H1 (cell line): ENCODE measurements at regions not wholly inside any gene's neighbourhood (a gene's known extent, or its start where the extent isn't known, plus 50 kb on each side); places are given as distances from the start of the nearest gene placed in this dataset.

Experiments
- CTCF ChIA-PET: fragments of 300-600 bp; sonication (Branson Sonifier 250); formaldehyde crosslinking; loops from one replicate; lab custom pipeline; 2021; ENCODE audit not compliant: partially characterized antibody; lab: Charles Lee
- POLR2A ChIA-PET: fragments of 300-600 bp; sonication (Branson Sonifier 250); formaldehyde crosslinking; loops from one replicate; lab custom pipeline; 2021; ENCODE audit warnings: inconsistent platforms; ENCODE audit not compliant: partially characterized antibody; lab: Charles Lee
- DNase-seq, 2 experiments: peaks; one replicate each; pipeline versions ENCODE4 v3.0.0 to v3.0.0-alpha.2; 2010 to 2022; ENCODE audit warnings: low spot score in 2 of 2, low read depth in 1 of 2, mixed read lengths in 1 of 2
- FAIRE-seq: peaks from 2 replicates; lab custom pipeline; 2011; peaks lifted over from hg19 to GRCh38; lab: Jason Lieb, UNC
- H2AFZ ChIP-seq: 2 replicates; pipeline ENCODE4 v1.8.1; 2012; ENCODE audit warnings: low read length, inconsistent platforms
- H2AK5ac ChIP-seq: 2 replicates; pipeline ENCODE4 v1.6.1; 2013; ENCODE audit warnings: low read depth, low read length
- H2BK120ac ChIP-seq: replicated peaks from 2 replicates; pipeline ENCODE3; 2013; ENCODE audit warnings: low read depth, low read length, inconsistent platforms
- H2BK12ac ChIP-seq: 2 replicates; pipeline ENCODE4 v1.6.1; 2013; ENCODE audit warnings: low read depth, low read length
- H2BK15ac ChIP-seq: 2 replicates; pipeline ENCODE4 v1.6.1; 2013; ENCODE audit warnings: low read length
- H2BK20ac ChIP-seq: 2 replicates; pipeline ENCODE4 v1.6.1; 2013; ENCODE audit warnings: low read length
- H2BK5ac ChIP-seq: 2 replicates; pipeline ENCODE4 v1.6.1; 2013; ENCODE audit warnings: low read depth, low read length
- H3K14ac ChIP-seq: 2 replicates; pipeline ENCODE4 v1.6.1; 2013; ENCODE audit warnings: inconsistent platforms; ENCODE audit not compliant: insufficient read length
- H3K18ac ChIP-seq: 2 replicates; pipeline ENCODE4 v1.6.1; 2013; ENCODE audit warnings: low read length; ENCODE audit errors: extremely low read depth
- H3K23ac ChIP-seq: 2 replicates; pipeline ENCODE4 v1.6.1; 2013; ENCODE audit warnings: inconsistent platforms; ENCODE audit not compliant: insufficient read length
- H3K23me2 ChIP-seq: 2 replicates; pipeline ENCODE4 v1.6.1; 2013; ENCODE audit warnings: low read depth, low read length
- H3K27ac ChIP-seq: 2 replicates; pipeline ENCODE4 v1.6.1; 2011; ENCODE audit warnings: low read depth, low read length, inconsistent platforms
- H3K27me3 ChIP-seq, 4 experiments: replicated peaks in 1 of 4; 1 replicate in 1 of 4; 2 replicates in 3 of 4; pipeline versions ENCODE4 v1.6.1 to v1.8.1; 2011 to 2013; ENCODE audit warnings: low read length in 3 of 4, mild to moderate bottlenecking in 3 of 4, inconsistent platforms in 2 of 4, mixed read lengths in 2 of 4, moderate library complexity in 1 of 4; ENCODE audit not compliant: control insufficient read depth in 3 of 4, insufficient read depth in 3 of 4; ENCODE audit errors: extremely low read depth in 1 of 4
- H3K36me3 ChIP-seq, 4 experiments: 2 replicates each; pipeline versions ENCODE4 v1.6.1 to v1.8.1; 2011 to 2013; ENCODE audit warnings: mild to moderate bottlenecking in 4 of 4, low read length in 3 of 4, moderate library complexity in 2 of 4, control low read depth in 1 of 4, inconsistent platforms in 1 of 4; ENCODE audit not compliant: insufficient read depth in 4 of 4, control insufficient read depth in 2 of 4
- H3K4ac ChIP-seq: replicated peaks from 2 replicates; pipeline ENCODE3; 2013; ENCODE audit warnings: low read length, low read depth, mixed read lengths, inconsistent platforms; ENCODE audit not compliant: insufficient read length
- H3K4me1 ChIP-seq, 4 experiments: replicated peaks in 1 of 4; 1 replicate in 1 of 4; 2 replicates in 3 of 4; pipeline versions ENCODE4 v1.6.1 to v1.8.1; 2011 to 2013; ENCODE audit warnings: low read length in 3 of 4, inconsistent platforms in 2 of 4, mixed read lengths in 1 of 4; ENCODE audit not compliant: insufficient read depth in 4 of 4, control insufficient read depth in 3 of 4
- H3K4me2 ChIP-seq, 2 experiments: 2 replicates each; pipeline versions ENCODE4 v1.6.1 to v1.8.1; 2011 to 2013; ENCODE audit warnings: low read depth in 2 of 2, low read length in 2 of 2, control low read depth in 1 of 2, inconsistent platforms in 1 of 2, mild to moderate bottlenecking in 1 of 2; ENCODE audit not compliant: insufficient read depth in 1 of 2
- H3K4me3 ChIP-seq, 4 experiments: fragments of 200-600, 300-600 bp in 1 of 4; sonication (generic), shearing (Covaris generic), sonication (Bioruptor Twin) in 1 of 4; 2 replicates each; pipeline versions ENCODE4 v1.5.1 to v1.8.1; 2011 to 2016; ENCODE audit warnings: low read length in 4 of 4, low read depth in 3 of 4, control low read depth in 2 of 4, inconsistent platforms in 2 of 4, mild to moderate bottlenecking in 2 of 4, mixed read lengths in 1 of 4, moderate library complexity in 1 of 4; ENCODE audit not compliant: insufficient read depth in 2 of 4; ENCODE audit errors: extremely low read depth in 1 of 4
- H3K56ac ChIP-seq: replicated peaks from 2 replicates; pipeline ENCODE3; 2013; ENCODE audit warnings: low read depth, mild to moderate bottlenecking, mixed read lengths, low read length, inconsistent platforms; ENCODE audit not compliant: insufficient read length
- H3K79me1 ChIP-seq: 2 replicates; pipeline ENCODE4 v1.6.1; 2013; ENCODE audit warnings: low read depth, low read length, control low read depth
- H3K79me2 ChIP-seq, 2 experiments: 2 replicates each; pipeline versions ENCODE4 v1.6.1 to v1.8.1; 2012 to 2013; ENCODE audit warnings: low read length in 2 of 2, mild to moderate bottlenecking in 2 of 2, inconsistent platforms in 1 of 2; ENCODE audit not compliant: insufficient read depth in 2 of 2, control insufficient read depth in 1 of 2
- H3K9ac ChIP-seq, 4 experiments: replicated peaks in 1 of 4; 1 replicate in 1 of 4; 2 replicates in 3 of 4; pipeline versions ENCODE4 v1.6.1 to v1.8.1; 2011 to 2013; ENCODE audit warnings: low read depth in 3 of 4, low read length in 3 of 4, control low read depth in 2 of 4, mild to moderate bottlenecking in 2 of 4, moderate library complexity in 2 of 4, inconsistent platforms in 1 of 4; ENCODE audit errors: extremely low read depth in 1 of 4
- H3K9me3 ChIP-seq, 2 experiments: 2 replicates each; pipeline versions ENCODE4 v1.6.1 to v1.8.1; 2012 to 2013; ENCODE audit warnings: mild to moderate bottlenecking in 2 of 2, moderate library complexity in 2 of 2, control low read depth in 1 of 2, inconsistent platforms in 1 of 2, low read depth in 1 of 2, low read length in 1 of 2, mixed read lengths in 1 of 2; ENCODE audit not compliant: insufficient read depth in 2 of 2
- H4K20me1 ChIP-seq, 2 experiments: replicated peaks in 1 of 2; 2 replicates each; pipeline versions ENCODE3 to v1.8.1; 2011 to 2013; ENCODE audit warnings: inconsistent platforms in 2 of 2, low read length in 2 of 2, mild to moderate bottlenecking in 1 of 2; ENCODE audit not compliant: insufficient read depth in 2 of 2, control insufficient read depth in 1 of 2
- H4K5ac ChIP-seq: 2 replicates; pipeline ENCODE4 v1.6.1; 2013; ENCODE audit warnings: low read length, low read depth, mixed read lengths, inconsistent platforms; ENCODE audit not compliant: insufficient read length
- H4K8ac ChIP-seq: 2 replicates; pipeline ENCODE4 v1.8.0; 2013; ENCODE audit warnings: mild to moderate bottlenecking, moderate library complexity, low read length, inconsistent platforms; ENCODE audit not compliant: insufficient read depth; ENCODE audit errors: extremely low read depth
- H4K91ac ChIP-seq: replicated peaks from 2 replicates; pipeline ENCODE3; 2013; ENCODE audit warnings: low read length, mixed read lengths, inconsistent platforms; ENCODE audit not compliant: insufficient read length
- CBX8 ChIP-seq: fragments of 300-800, 300-1000 bp; sonication (generic); IDR thresholded peaks from 2 replicates; pipeline ENCODE4 v1.7.1; 2016; ENCODE audit warnings: low read depth, low read length, borderline replicate concordance
- JUN ChIP-seq: IDR thresholded peaks from 2 replicates; pipeline ENCODE4 v1.6.1; 2011; ENCODE audit warnings: low read depth, mild to moderate bottlenecking, improper control_type of control experiment, low read length
- SIN3A ChIP-seq, 2 experiments: IDR thresholded peaks in 1 of 2; conservative IDR thresholded peaks in 1 of 2; 2 replicates each; pipeline ENCODE4 v1.6.1; 2011 to 2012; ENCODE audit warnings: low read length in 2 of 2, improper control_type of control experiment in 1 of 2, low read depth in 1 of 2, mild to moderate bottlenecking in 1 of 2
- SIRT6 ChIP-seq: IDR thresholded peaks from one replicate; pipeline ENCODE4 v1.7.1; 2012; ENCODE audit warnings: low read length, inconsistent platforms
- WGBS, 2 experiments: shearing (Covaris generic) in 1 of 2; methylation state at CpG; one replicate each; pipeline versions ENCODE4 v1.1.6 to v1.1.7; 2013 to 2015; ENCODE audit warnings: low lambda C conversion rate in 2 of 2, mixed read lengths in 2 of 2, inconsistent platforms in 1 of 2, low coverage in 1 of 2, missing lambda C conversion rate in 1 of 2; ENCODE audit not compliant: insufficient replicate concordance in 2 of 2, insufficient coverage in 1 of 2, insufficient read length in 1 of 2; ENCODE audit errors: extremely low coverage in 1 of 2, missing lambda C conversion rate in 1 of 2; 5-methylcytosine and 5-hydroxymethylcytosine counted together

GRCh38 chr1:30280572-30280971 lies 442.8 kb downstream of the MATN1 start:
- whole genome bisulfite sequencing, 2 experiments = 92% methylated on average over 2 of the region's 2 CpGs; no CpG with 5 or more reads in 1 of the 2 experiments
- Histone ChIP-seq H3K36me3 (no peaks in the 10 kb centered on the region), H3K4me1 (no peaks in the 10 kb centered on the region), H3K18ac (no peak overlapping the region), H3K79me1 (no peaks in the 10 kb centered on the region), H4K5ac (no peak overlapping the region), H3K14ac (no peak overlapping the region), H3K9me3 (no peaks in the 10 kb centered on the region), H2BK120ac (no peak overlapping the region), H2BK20ac (no peak overlapping the region), H3K23ac (no peak overlapping the region), H2AK5ac (no peak overlapping the region), H3K4me3 (no peak overlapping the region), H4K20me1 (no peaks in the 10 kb centered on the region), H2BK15ac (no peak overlapping the region), H3K23me2 (no peaks in the 10 kb centered on the region; the same call in 1 of the 2 replicates), H3K27ac (no peak overlapping the region), H3K4me2 (no peak overlapping the region), H2AFZ (no peak overlapping the region), H3K79me2 (no peaks in the 10 kb centered on the region), H2BK5ac (no peak overlapping the region), H3K4ac (no peak overlapping the region), H3K27me3 (no peaks in the 10 kb centered on the region), H4K91ac (no peak overlapping the region), H3K56ac (no peak overlapping the region), H3K9ac (no peak overlapping the region), H2BK12ac (no peak overlapping the region), H4K8ac (no peak overlapping the region)
- FAIRE-seq = no peak
- ChIA-PET CTCF (no interaction called here), POLR2A (no interaction called here)
- no peak for DNase-seq
- no peak for TF ChIP-seq JUN
- no peak for TF ChIP-seq CBX8
- TF ChIP-seq SIRT6 = no peak
- TF ChIP-seq SIN3A (conservative IDR thresholded peaks at IDR 0.05 in 1 of 2, IDR thresholded peaks at IDR 0.05 in 1 of 2; ENCODE audit: low read depth in 1 of 2, low read length in 2 of 2) = no peak
